Esophagus squamous epithelium (tissue), 4 donors: ENCODE measurements at regions not wholly inside any gene's neighbourhood (a gene's known extent, or its start where the extent isn't known, plus 50 kb on each side); places are given as distances from the start of the nearest gene placed in this dataset.

ENCODE experiments used
- CTCF ChIP-seq, 6 experiments: fragments of 450-650 bp in 4 of 6; fragments of 200-600 bp in 2 of 6; sonication (generic) in 2 of 6; IDR thresholded peaks; one replicate each; pipeline ENCODE4 v1.5.1; 2016 to 2019; ENCODE audit warnings: antibody characterized with exemption in 6 of 6, mild to moderate bottlenecking in 4 of 6, moderate library complexity in 4 of 6
- POLR2A ChIP-seq, 4 donors: fragments of 450-650 bp; IDR thresholded peaks; one replicate each; pipeline ENCODE4 v1.6.1; 2017; ENCODE audit warnings: antibody characterized with exemption in 4 of 4, mild to moderate bottlenecking in 4 of 4, moderate library complexity in 3 of 4

- no peak for TF ChIP-seq POLR2A (IDR thresholded peaks at IDR 0.05)
- no peak for TF ChIP-seq CTCF (IDR thresholded peaks at IDR 0.05)
These were observed 108.9 kb downstream of the RBFOX3 start for GRCh38 chr17:79501910-79502309.
